ENCODE measurements at regions not wholly inside any gene's neighbourhood (a gene's known extent, or its start where the extent isn't known, plus 50 kb on each side); places are given as distances from the start of the nearest gene placed in this dataset.

DNA sequence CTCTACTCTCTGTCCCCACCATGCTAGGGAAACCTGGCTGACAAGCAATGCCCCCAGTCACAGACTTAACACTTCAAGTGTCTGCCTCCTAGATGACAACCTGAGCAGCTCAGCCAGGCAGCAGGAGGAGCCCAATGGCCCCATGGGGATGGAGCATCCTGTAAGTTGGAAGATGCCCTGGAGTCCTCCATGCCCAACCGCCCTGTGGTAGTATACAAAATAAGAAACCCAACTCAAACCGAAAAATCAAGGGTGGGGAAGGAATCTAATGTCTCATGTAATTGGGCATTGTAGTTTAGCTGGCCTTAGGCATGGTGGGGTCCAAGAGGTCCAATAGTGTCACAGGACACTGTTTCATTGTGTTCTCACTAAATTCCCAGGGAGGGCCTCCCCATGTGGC is 104.0 kb downstream of the AIPL1 start:
- peaks cover 2% of the 10 kb centered on the region for H3K9me3 ChIP-seq (ENCODE audit: control insufficient read depth, low read length)
- no peaks in the 10 kb centered on the region for H3K4me1 ChIP-seq (ENCODE audit: control insufficient read depth in 1 of 2, insufficient read depth in 2 of 2, low read length in 2 of 2)
- no peaks in the 10 kb centered on the region for H3K36me3 ChIP-seq (ENCODE audit: control insufficient read depth in 1 of 2, insufficient read depth in 2 of 2, low read length in 1 of 2)
- no peak overlapping the region for H3K27ac ChIP-seq (ENCODE audit: low read depth in 1 of 2, low read length in 2 of 2)
- 80 to 89% methylated on average over 2 of the region's 2 CpGs for WGBS, 2 donors
- no peak overlapping the region for H3K4me3 ChIP-seq (ENCODE audit: low read length in 2 of 2)
- intact Hi-C loops (cut with DNase I): no loop called here
- ATAC-seq (ENCODE audit: low FRiP score): no peak
- no peaks in the 10 kb centered on the region for H3K27me3 ChIP-seq (ENCODE audit: control insufficient read depth in 1 of 2, insufficient read depth in 2 of 2, low read length in 1 of 2)
- no peak for DNase-seq

DNA sequence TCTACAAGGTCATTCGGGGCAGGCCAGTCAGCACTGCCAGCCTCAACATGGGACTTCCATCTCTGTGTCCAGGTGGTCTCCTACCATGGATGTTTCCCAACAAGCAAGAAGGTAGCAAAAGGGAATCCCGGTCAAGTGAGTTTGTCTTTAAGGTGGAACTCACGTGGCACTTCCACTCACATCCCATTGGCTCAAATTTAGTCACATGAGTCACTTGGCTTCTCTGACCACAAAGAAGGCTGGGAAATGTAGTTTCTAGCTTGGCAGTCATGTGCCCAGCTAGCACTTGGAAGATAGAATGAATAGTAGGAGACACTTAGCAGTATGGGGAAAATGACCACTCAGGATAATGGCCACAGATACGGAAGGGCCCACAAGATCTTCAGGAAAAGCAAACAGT is 106.6 kb downstream of the AIPL1 start:
- Histone ChIP-seq H3K4me1 (ENCODE audit: control insufficient read depth in 1 of 2, insufficient read depth in 2 of 2, low read length in 2 of 2) (no peaks in the 10 kb centered on the region), H3K36me3 (ENCODE audit: control insufficient read depth in 1 of 2, insufficient read depth in 2 of 2, low read length in 1 of 2) (no peaks in the 10 kb centered on the region), H3K9me3 (ENCODE audit: control insufficient read depth, low read length) (peaks cover 3% of the 10 kb centered on the region), H3K4me3 (ENCODE audit: low read length in 2 of 2) (no peak overlapping the region), H3K27me3 (ENCODE audit: control insufficient read depth in 1 of 2, insufficient read depth in 2 of 2, low read length in 1 of 2) (no peaks in the 10 kb centered on the region), H3K27ac (ENCODE audit: low read depth in 1 of 2, low read length in 2 of 2) (no peak overlapping the region)
- ATAC-seq (ENCODE audit: low FRiP score): no peak
- 70 to 72% methylated on average over 4 of the region's 4 CpGs for WGBS, 2 donors
- DNase-seq: no peak
- intact Hi-C loops (cut with DNase I): no loop called here

DNA sequence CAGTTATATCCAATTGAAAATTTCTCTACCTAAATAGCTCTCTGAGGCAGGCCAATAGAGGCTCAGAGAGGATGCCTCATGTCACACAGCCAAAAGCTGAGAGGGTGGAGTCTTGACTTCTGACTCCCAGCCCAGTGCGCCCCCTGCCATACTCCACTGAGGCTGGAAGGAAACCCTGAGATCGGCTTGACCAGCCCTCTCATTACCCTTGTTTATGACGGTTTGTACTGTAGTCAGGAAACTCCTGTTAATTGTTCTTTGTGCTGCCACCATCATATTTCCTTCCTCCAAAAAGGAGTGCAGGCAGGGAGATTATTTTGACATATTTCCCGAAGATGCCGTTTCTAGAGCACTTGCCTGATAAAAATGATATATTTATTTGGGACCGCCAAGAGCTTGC is 107.9 kb downstream of the AIPL1 start:
- no peak for DNase-seq
- WGBS, 2 donors: 27 to 28% methylated on average over 6 of the region's 6 CpGs
- intact Hi-C loops (cut with DNase I): no loop called here
- H3K36me3 ChIP-seq (ENCODE audit: control insufficient read depth in 1 of 2, insufficient read depth in 2 of 2, low read length in 1 of 2): no peaks in the 10 kb centered on the region
- H3K9me3 ChIP-seq (ENCODE audit: control insufficient read depth, low read length): peaks cover 3% of the 10 kb centered on the region
- ATAC-seq (ENCODE audit: low FRiP score): no peak
- H3K4me1 ChIP-seq (ENCODE audit: control insufficient read depth in 1 of 2, insufficient read depth in 2 of 2, low read length in 2 of 2): no peaks in the 10 kb centered on the region
- no peak overlapping the region for H3K27ac ChIP-seq (ENCODE audit: low read depth in 1 of 2, low read length in 2 of 2)
- no peaks in the 10 kb centered on the region for H3K27me3 ChIP-seq (ENCODE audit: control insufficient read depth in 1 of 2, insufficient read depth in 2 of 2, low read length in 1 of 2)
- H3K4me3 ChIP-seq (ENCODE audit: low read length in 2 of 2): no peak overlapping the region

DNA sequence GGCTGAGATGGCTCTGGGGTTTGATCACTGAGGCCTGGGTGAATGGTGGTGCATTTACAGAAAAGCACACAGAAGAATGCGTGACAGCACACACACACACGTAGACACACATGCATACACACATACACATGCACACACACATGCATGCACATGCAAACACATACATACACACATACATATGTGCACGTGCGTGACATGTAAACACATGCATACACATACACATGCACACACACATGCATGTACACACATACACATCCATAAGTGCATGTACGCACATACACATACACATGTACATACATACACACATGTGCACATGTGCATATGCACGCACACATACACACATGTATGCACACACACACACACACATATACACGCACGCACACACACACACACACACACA is 108.4 kb downstream of the AIPL1 start:
- ATAC-seq (ENCODE audit: low FRiP score) (no peak), DNase-seq (no peak)
- intact Hi-C loops (cut with DNase I): no loop called here
- WGBS, 2 donors: 65 to 89% methylated on average over 8 of the region's 8 CpGs
- H3K4me1 ChIP-seq (ENCODE audit: control insufficient read depth in 1 of 2, insufficient read depth in 2 of 2, low read length in 2 of 2): no peaks in the 10 kb centered on the region
- no peaks in the 10 kb centered on the region for H3K27me3 ChIP-seq (ENCODE audit: control insufficient read depth in 1 of 2, insufficient read depth in 2 of 2, low read length in 1 of 2)
- H3K4me3 ChIP-seq (ENCODE audit: low read length in 2 of 2): no peak overlapping the region
- no peak overlapping the region for H3K27ac ChIP-seq (ENCODE audit: low read depth in 1 of 2, low read length in 2 of 2)
- H3K9me3 ChIP-seq (ENCODE audit: control insufficient read depth, low read length): peaks cover 3% of the 10 kb centered on the region
- no peaks in the 10 kb centered on the region for H3K36me3 ChIP-seq (ENCODE audit: control insufficient read depth in 1 of 2, insufficient read depth in 2 of 2, low read length in 1 of 2)

DNA sequence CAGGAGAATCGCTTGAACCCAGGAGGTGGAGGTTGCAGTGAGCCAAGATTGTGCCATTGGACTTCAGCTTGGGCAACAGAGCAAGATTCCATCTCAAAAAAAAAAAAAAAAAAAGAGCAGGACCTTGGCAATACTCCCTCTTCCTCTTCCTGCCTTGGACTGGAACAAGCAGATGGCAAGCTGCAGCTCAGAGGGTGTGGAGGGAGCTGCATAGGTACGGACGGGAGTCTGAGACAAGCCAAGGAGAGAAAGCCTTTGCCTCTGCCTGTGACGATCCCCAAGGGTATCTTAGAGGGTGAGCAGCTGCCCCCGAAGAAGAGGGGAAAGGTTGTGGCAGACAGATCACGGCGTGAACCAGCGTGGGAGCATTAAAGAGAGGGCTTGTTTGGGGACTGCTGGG is 109.2 kb downstream of the AIPL1 start:
- no peak overlapping the region for H3K4me3 ChIP-seq (ENCODE audit: low read length in 2 of 2)
- ATAC-seq (ENCODE audit: low FRiP score): no peak

DNA sequence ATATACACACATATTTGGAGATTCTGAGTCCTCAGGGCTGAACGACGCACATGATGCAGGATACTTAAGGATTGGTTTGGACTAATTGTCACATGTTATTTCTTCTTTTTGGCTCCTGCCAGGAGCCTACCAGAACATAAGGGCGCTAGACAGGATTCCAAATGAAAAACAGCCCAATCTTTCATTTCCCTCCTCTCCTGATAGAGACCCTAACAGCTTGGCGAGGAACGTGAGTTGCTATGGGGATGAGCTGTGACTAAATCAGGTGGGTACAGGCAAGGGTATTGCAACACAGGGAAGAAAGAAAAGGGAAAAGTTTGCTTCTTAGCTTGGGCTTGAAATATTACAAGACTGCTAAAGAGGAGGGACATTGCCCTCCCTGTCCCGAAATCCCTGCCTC is 109.9 kb downstream of the AIPL1 start:
- no peaks in the 10 kb centered on the region for H3K36me3 ChIP-seq (ENCODE audit: control insufficient read depth in 1 of 2, insufficient read depth in 2 of 2, low read length in 1 of 2)
- H3K4me1 ChIP-seq (ENCODE audit: control insufficient read depth in 1 of 2, insufficient read depth in 2 of 2, low read length in 2 of 2): no peaks in the 10 kb centered on the region
- intact Hi-C loops (cut with DNase I): no loop called here
- DNase-seq (no peak), ATAC-seq (ENCODE audit: low FRiP score) (no peak)
- H3K27ac ChIP-seq (ENCODE audit: low read depth in 1 of 2, low read length in 2 of 2): no peak overlapping the region
- no peak overlapping the region for H3K4me3 ChIP-seq (ENCODE audit: low read length in 2 of 2)
- H3K27me3 ChIP-seq (ENCODE audit: control insufficient read depth in 1 of 2, insufficient read depth in 2 of 2, low read length in 1 of 2): no peaks in the 10 kb centered on the region
- peaks cover 3% of the 10 kb centered on the region for H3K9me3 ChIP-seq (ENCODE audit: control insufficient read depth, low read length)
- WGBS, 2 donors: 76 to 80% methylated on average over 6 of the region's 6 CpGs

More for the DNA sequence above, 109.2 kb downstream of the AIPL1 start:
- DNase-seq: no peak
- no peak overlapping the region for H3K27ac ChIP-seq (ENCODE audit: low read depth in 1 of 2, low read length in 2 of 2)
- no peaks in the 10 kb centered on the region for H3K27me3 ChIP-seq (ENCODE audit: control insufficient read depth in 1 of 2, insufficient read depth in 2 of 2, low read length in 1 of 2)
- WGBS, 2 donors: 76 to 80% methylated on average over 8 of the region's 8 CpGs
- H3K4me1 ChIP-seq (ENCODE audit: control insufficient read depth in 1 of 2, insufficient read depth in 2 of 2, low read length in 2 of 2): no peaks in the 10 kb centered on the region
- intact Hi-C loops (cut with DNase I): no loop called here
- peaks cover 3% of the 10 kb centered on the region for H3K9me3 ChIP-seq (ENCODE audit: control insufficient read depth, low read length)
- no peaks in the 10 kb centered on the region for H3K36me3 ChIP-seq (ENCODE audit: control insufficient read depth in 1 of 2, insufficient read depth in 2 of 2, low read length in 1 of 2)

DNA sequence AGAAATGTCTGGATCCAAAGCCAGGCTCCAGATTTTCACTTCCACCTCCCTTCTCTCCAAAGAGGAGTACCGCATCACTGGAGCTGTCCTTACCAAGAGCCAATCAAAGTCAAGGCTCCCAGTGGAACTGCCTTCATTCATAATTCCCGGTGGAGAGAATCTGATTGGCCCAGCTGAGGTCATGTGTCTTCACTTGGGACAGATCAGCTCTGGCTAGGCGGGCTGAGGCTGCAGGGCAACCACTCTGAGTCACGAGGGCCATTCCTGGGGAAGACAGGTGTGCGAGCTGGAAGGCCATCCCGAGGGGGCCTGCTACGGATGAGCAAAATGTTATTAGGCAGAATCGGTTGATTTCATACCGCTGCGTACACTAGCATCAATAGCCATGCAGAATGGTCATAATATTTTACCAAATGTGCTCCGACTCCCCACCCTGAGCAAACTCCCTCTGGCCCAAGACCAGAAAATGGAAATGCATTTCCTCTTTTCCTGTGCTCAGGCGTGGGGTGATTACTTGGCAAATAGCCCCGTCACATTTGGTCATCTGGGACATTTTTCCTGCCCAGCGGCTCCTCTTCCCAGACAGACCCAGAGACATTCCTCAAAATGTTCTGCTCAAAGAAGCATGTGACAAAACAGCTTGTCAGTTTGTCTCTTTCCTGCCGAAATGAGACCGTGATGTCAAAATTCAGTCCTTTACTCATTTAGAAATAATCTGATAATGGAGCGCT is 111.1 kb downstream of the AIPL1 start:
- ATAC-seq (ENCODE audit: low FRiP score) (no peak), DNase-seq (no peak)
- Histone ChIP-seq H3K4me1 (ENCODE audit: control insufficient read depth in 1 of 2, insufficient read depth in 2 of 2, low read length in 2 of 2) (no peaks in the 10 kb centered on the region), H3K9me3 (ENCODE audit: control insufficient read depth, low read length) (peaks cover 3% of the 10 kb centered on the region), H3K36me3 (ENCODE audit: control insufficient read depth in 1 of 2, insufficient read depth in 2 of 2, low read length in 1 of 2) (no peaks in the 10 kb centered on the region), H3K27ac (ENCODE audit: low read depth in 1 of 2, low read length in 2 of 2) (no peak overlapping the region), H3K4me3 (ENCODE audit: low read length in 2 of 2) (no peak overlapping the region), H3K27me3 (ENCODE audit: control insufficient read depth in 1 of 2, insufficient read depth in 2 of 2, low read length in 1 of 2) (no peaks in the 10 kb centered on the region)
- intact Hi-C loops (cut with DNase I): no loop called here
- WGBS, 2 donors: 65% methylated on average over 17 of the region's 17 CpGs

DNA sequence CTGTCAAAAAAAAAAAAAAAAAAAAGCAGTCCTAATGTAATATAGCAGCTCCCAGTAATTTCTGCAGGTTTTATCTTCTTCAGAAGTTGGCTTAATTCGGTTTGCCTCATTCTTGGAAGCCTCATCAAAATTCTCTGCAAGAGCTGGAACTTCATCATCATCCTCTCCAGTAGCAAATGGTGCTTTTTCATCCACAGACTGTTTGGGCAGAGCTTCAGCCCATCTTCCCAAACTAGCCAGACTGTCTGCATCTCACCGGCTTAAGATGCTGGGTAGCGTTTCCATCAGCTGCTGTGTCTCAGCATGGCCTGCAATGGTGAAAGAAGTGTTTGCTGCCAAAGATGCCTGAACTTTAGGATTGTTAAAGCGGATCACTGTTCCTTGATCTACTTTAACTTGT is 112.6 kb downstream of the AIPL1 start:
- WGBS, 2 donors: 77 to 84% methylated on average over 4 of the region's 4 CpGs
- intact Hi-C loops (cut with DNase I): no loop called here
- H3K27me3 ChIP-seq (ENCODE audit: control insufficient read depth in 1 of 2, insufficient read depth in 2 of 2, low read length in 1 of 2): no peaks in the 10 kb centered on the region
- H3K4me1 ChIP-seq (ENCODE audit: control insufficient read depth in 1 of 2, insufficient read depth in 2 of 2, low read length in 2 of 2): no peaks in the 10 kb centered on the region
- H3K36me3 ChIP-seq (ENCODE audit: control insufficient read depth in 1 of 2, insufficient read depth in 2 of 2, low read length in 1 of 2): no peaks in the 10 kb centered on the region
- DNase-seq (no peak), ATAC-seq (ENCODE audit: low FRiP score) (no peak)
- H3K27ac ChIP-seq (ENCODE audit: low read depth in 1 of 2, low read length in 2 of 2): no peak overlapping the region
- no peak overlapping the region for H3K4me3 ChIP-seq (ENCODE audit: low read length in 2 of 2)
- peaks cover 3% of the 10 kb centered on the region for H3K9me3 ChIP-seq (ENCODE audit: control insufficient read depth, low read length)

DNA sequence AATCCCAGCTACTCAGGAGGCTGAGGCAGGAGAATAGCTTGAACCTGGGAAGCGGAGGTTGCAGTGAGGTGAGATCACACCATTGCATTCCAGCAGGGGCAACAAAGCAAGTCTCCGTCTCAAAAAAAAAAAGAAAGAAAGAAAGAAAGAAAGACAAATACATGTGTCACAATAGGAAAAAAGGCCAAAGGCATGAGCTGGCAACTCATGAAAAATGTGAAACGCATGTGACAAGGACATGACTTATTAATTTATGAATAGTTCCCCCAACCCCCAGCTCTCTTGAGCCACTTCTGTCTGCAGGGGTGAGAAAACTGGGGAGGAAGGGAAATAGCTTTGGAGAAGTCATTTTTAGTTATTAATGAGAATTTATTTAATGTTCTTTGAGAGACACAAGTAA is 120.6 kb downstream of the AIPL1 start:
- Histone ChIP-seq H3K4me3 (ENCODE audit: low read length in 2 of 2) (no peak overlapping the region), H3K27ac (ENCODE audit: low read depth in 1 of 2, low read length in 2 of 2) (no peak overlapping the region), H3K27me3 (ENCODE audit: control insufficient read depth in 1 of 2, insufficient read depth in 2 of 2, low read length in 1 of 2) (no peaks in the 10 kb centered on the region), H3K9me3 (ENCODE audit: control insufficient read depth, low read length) (no peaks in the 10 kb centered on the region), H3K4me1 (ENCODE audit: control insufficient read depth in 1 of 2, insufficient read depth in 2 of 2, low read length in 2 of 2) (no peaks in the 10 kb centered on the region), H3K36me3 (ENCODE audit: control insufficient read depth in 1 of 2, insufficient read depth in 2 of 2, low read length in 1 of 2) (no peaks in the 10 kb centered on the region)
- DNase-seq (no peak), ATAC-seq (ENCODE audit: low FRiP score) (no peak)
- WGBS, 2 donors: 46 to 59% methylated on average over 3 of the region's 3 CpGs
- intact Hi-C loops (cut with DNase I): loop anchor here in 1 of 2 donors (10.0 kb wide), 1 partner anchor 60 kb away; no protein-coding TSS in a partner anchor

Measured in aorta (tissue), 5 donors.